ENCODE measurements at regions not wholly inside any gene's neighbourhood (a gene's known extent, or its start where the extent isn't known, plus 50 kb on each side); places are given as distances from the start of the nearest gene placed in this dataset.
"Not testable (repeated sequence)": the region's sequence is repeated elsewhere in the genome, so short reads cannot be mapped to it uniquely, and the experiment has no call there.

DNA sequence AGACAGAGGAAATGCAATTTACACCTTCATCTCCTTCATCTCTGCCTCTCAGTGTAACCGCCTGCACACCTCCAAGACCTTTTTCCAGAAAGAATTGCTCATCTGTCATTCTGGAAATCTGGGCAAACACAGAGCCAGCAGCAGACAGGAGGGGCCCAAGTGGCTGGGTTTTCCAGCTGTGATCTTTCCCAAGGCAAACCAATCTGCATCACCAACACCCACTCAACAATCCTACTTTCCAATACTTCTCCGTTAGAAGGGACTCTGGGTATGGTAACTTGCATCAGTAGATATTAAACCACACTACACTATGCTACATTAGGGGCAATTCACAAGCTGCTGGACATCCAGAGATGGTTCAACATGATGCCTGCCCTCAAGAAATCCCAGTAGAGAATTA is 781.8 kb upstream of the AUTS2 start:
- DNase-seq (no peak), ATAC-seq (ENCODE audit: poor library complexity) (no peak)
- intact Hi-C loops (cut with DNase I): no loop called here

DNA sequence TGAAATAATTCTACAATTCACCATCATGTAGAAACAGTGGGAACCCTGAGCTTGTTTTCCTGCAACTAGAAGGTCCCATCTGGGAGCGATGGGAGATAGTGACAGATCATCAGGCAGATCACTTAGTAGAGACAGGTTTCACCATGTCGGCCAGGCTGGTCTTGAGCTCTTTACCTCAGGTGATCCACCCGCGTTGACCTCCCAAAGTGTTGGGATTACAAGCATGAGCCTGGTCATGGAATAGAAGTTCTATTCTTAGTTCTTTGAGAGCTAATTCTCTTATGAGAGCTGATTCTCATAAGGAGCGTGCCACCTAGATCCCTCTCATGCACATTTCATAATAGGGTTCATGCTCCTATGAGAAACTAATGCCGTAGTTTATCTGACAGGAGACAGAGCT is 778.0 kb upstream of the AUTS2 start:
- ATAC-seq (ENCODE audit: poor library complexity): no peak
- DNase-seq: no peak
- intact Hi-C loops (cut with DNase I): no loop called here

DNA sequence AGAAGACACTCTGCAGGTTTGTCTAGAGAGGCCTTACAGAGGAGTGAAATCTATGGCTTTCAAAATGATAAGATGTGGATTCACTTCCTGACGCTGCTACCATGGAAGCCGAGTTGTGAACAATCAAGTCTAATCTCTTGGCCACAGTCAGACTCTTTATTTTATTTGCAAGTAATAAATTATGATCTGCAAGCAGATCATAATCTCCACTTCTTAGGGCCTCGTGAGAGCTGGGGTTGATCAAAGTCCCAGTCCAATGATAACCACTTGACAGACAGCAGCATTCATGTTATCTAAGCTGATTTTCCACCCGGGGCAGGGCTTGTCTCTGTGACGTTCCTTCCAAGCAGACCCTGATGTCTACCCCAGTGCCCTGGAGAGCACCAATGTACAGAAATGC is 776.4 kb upstream of the AUTS2 start:
- ATAC-seq (ENCODE audit: poor library complexity): no peak
- DNase-seq: no peak
- intact Hi-C loops (cut with DNase I): no loop called here

DNA sequence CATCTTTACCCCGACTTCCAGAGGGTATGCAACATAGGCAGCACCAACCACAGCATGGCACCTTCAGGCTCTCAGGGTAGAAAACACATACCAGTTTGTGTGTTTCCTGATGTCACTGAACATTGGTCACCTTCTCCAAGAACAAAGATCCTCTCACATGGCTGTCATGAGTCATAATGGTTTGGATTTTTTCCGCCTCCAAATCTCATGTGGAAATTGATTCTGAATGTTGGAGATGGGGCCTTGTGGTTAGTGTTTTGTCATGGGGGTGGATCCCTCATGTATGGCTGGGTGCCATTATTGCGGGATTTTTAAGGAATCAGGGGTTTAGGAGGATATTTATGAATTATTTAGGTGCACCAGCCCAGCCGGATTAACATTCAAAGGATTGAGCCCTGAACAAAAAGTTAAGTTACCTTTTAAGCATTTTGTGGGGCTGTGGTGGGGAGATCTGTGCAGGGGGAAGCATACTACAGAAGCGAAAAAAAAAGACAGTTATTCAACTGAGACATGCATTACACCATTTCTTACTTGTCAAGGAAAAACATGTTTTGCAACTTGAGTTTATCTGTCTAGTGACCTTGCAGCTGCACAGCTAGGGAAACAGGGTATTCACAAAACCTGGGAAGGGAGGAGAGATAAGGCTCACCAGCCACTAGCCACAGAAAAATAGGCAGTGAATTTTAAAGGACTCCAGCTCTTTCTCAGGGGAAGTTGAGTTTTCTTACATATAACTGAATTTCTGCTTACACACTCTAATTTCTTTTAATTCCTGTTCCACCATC is 774.1 kb upstream of the AUTS2 start:
- intact Hi-C loops (cut with DNase I): no loop called here
- no peak for DNase-seq
- ATAC-seq (ENCODE audit: poor library complexity): no peak

DNA sequence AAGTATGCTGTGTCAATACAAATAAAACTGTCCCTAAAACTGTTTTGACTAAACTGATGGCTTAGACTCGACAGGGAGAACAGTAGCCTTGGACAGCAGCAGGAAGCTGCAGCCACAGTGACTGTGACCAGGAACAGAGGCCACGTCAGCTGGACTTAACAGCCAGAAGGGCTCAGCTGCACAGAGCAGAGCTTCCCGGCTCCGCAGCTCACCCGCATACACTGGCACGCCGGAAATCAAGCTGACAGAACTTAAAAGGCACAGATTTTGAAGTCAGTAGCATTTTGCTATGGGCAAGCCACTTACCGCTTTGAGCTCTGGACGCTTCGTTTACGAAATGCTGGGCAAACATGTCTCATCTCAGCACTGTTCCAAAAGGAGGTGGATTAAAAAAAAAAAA is 769.7 kb upstream of the AUTS2 start:
- no peak for ATAC-seq (ENCODE audit: poor library complexity)
- intact Hi-C loops (cut with DNase I): no loop called here
- DNase-seq: no peak

DNA sequence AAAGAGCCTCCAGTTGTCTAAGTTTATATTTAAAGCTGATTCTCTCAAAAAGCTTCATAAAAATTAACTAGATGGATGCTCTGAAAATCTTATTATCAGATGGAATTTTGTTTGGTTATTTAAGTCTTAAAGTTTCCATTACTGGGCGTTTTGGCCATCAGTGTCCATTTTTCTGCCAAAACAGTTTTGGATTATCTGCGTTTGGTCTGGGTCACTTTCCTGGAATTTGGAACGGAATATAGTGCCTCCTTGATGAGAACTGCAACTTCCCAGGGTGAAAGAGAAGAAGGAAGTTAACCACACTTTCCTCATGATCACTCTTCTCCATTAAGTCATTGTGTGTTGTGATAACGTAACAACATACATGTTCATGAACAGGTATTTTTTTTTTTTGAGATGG is 764.9 kb upstream of the AUTS2 start:
- no peak for ATAC-seq (ENCODE audit: poor library complexity)
- DNase-seq: no peak
- intact Hi-C loops (cut with DNase I): no loop called here

DNA sequence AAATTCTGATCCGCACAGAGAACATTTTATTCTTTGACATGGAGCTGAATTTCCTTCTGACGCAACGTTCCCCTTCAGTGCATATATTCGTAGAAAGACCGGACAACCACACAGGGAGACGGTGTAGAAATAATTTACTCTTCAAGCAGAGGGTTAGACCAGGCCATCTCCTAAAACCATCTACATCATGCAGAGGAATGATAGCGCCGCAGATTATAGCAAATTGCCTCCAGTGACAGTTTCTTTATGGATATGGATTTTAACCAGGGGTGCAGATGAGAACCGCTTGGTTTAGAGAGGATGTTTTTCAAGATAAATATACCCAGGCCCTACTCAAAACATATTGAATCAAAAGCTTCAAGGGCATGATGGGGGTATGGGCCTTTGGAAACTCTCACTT is 759.3 kb upstream of the AUTS2 start:
- no peak for ATAC-seq (ENCODE audit: poor library complexity)
- no peak for DNase-seq
- intact Hi-C loops (cut with DNase I): no loop called here

DNA sequence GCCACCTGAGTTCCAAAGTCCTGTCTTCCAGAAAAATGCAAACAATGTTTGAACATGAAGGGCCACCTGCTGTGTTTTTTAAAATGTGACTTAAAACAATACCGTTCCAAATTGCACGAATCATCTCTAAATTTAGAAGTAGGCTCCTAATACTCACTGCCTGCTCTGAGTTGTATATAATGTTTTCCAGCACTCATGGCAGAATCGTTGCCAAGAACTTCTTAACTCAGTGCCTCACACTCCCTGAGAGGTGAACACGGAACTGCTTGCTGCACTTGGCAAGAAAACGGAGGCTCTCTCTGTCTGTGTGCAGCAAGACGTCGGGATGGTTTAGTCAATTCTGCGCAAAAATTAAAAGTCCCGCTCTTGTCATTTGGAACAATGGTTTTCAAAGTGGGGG is 757.3 kb upstream of the AUTS2 start:
- no peak for DNase-seq
- peak; percentile 88 for ATAC-seq (ENCODE audit: poor library complexity)
- intact Hi-C loops (cut with DNase I): no loop called here

DNA sequence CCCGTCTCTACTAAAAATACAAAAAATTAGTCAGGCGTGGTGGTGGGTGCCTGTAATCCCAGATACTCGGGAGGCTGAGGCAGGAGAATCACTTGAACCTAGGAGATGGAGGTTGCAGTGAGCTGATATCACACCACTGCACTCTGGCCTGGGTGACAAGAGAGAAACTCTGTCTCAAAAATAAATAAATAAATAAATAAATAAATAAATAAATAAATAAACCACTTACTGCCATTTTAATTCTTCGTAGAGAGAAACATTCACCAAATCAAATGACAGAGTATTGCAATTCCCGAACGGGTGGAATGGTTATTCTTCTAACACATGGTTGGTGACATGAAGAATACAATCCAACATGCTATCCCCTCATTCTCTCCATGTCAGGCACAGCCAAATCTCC is 754.3 kb upstream of the AUTS2 start:
- ATAC-seq (ENCODE audit: poor library complexity); intact Hi-C loops (cut with DNase I); DNase-seq: not testable (repeated sequence)

DNA sequence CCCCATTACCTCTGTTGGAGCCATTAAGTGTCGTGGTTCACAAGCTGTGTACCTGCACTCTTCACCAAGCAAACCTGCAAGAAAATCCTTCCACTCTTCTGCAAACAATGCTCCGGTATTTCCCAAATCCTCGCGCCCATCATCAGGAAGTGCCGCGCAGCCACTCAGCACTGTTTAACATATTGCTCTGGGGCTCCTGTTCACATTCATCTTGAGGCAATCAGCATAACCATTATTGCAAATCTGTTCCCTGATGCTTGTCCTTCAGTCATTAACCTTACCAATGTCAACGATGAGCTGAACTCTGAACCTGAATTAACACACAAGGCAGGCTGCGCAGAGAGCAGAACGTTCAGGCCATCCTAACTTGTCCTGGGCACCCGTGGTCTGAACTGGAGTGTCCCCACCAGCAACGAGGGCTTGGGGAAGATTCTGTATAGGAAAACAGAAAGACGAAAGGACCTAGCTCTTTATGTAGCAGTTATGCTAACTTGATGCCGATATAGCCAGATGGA is 751.4 kb upstream of the AUTS2 start:
- no peak for ATAC-seq (ENCODE audit: poor library complexity)
- no peak for DNase-seq
- intact Hi-C loops (cut with DNase I): no loop called here

DNA sequence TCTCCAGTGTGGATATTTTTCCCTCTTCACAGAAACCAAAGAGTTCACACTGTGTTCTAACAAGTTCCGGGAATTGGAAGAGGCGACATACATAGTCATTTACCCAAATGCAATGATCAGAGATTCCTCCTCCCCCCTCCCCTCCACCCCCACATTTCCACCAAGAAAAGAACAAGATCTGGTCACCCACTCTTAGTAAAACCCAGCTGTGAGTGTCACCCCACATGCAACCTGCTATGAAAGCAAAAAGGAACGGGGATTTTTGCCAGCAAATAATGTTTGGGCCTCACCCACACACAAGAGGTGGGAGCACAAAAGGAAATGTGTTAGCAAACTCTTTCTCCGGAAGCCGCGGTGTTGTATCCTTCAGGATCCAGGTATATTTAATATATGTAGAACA is 745.0 kb upstream of the AUTS2 start:
- intact Hi-C loops (cut with DNase I): no loop called here
- ATAC-seq (ENCODE audit: poor library complexity): no peak
- no peak for DNase-seq

DNA sequence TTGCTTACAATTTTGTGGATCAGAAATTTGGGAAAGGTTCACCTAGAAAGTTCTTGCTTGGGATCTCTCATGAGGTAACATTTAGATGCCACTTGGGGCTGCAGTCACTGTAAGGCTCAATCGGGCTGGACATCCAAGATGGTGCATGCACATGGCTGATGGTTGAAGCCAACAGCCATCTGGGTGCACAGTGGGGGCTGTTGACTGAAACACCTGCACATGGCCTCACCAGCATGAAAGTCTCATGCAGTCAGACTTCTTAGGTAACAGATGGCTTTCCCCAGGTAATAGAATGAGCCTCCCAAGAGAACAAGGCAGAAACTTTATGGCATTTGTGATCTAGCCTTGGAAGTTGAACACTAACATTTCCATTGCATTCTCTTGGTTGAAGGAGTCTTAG is 740.7 kb upstream of the AUTS2 start:
- intact Hi-C loops (cut with DNase I): no loop called here
- ATAC-seq (ENCODE audit: poor library complexity) (no peak), DNase-seq (no peak)

DNA sequence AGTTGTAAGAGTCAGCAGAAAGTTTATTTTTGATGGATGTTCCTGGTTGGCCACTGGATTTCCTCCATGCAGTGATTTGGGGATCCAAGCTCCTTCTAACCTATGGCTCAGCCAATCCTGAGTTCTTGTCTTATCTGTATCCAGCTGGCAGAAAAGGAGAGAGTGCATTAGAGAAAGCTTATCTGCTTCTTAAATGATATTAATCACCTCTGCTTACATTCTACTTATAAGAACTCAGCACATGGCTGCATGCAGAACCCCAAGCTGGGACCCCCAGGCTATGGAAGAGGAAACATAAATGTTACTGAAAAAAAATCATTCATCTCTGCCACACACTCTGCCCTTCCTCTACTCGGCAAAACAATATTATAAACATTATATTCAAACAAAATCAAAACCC is 739.8 kb upstream of the AUTS2 start:
- intact Hi-C loops (cut with DNase I): no loop called here
- DNase-seq: no peak
- ATAC-seq (ENCODE audit: poor library complexity): no peak

DNA sequence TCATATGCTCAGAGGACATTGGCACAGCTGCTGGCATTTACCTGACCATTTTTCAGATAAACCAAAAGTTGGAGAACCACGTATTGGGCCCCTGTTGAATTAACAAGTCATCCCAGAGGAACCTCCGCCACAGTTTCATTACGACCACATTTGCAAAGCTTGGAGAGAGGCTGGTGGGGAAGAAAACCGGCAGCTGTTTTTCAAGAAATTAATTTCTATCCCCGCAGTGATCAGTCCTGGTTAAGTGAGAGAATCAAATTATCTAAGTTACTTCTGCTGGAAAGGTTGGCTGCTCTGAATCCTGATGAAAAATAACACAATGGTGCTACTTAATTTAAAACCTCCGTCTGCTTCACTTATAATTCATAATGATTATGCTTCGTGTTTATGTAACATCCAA is 737.1 kb upstream of the AUTS2 start:
- no peak for ATAC-seq (ENCODE audit: poor library complexity)
- intact Hi-C loops (cut with DNase I): no loop called here
- no peak for DNase-seq

DNA sequence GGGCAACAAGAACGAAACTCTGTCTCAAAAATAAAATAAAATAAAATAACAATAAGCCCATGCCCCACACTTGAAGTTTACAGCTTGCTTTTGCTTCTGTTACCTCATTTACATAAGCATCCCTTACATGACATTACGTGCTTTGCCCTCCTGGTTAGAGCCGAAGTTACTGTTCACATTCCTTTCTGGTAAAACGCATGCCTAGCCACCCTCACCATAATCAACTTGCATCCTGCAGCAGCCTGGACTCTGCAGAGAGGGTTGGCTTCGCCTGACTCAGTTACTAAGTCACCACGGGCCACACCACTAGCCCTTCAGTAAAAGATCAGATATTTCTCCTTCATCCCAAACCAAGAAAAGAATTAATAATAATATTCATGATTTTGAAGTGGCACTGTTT is 736.0 kb upstream of the AUTS2 start:
- intact Hi-C loops (cut with DNase I): no loop called here
- DNase-seq: no peak
- no peak for ATAC-seq (ENCODE audit: poor library complexity)

DNA sequence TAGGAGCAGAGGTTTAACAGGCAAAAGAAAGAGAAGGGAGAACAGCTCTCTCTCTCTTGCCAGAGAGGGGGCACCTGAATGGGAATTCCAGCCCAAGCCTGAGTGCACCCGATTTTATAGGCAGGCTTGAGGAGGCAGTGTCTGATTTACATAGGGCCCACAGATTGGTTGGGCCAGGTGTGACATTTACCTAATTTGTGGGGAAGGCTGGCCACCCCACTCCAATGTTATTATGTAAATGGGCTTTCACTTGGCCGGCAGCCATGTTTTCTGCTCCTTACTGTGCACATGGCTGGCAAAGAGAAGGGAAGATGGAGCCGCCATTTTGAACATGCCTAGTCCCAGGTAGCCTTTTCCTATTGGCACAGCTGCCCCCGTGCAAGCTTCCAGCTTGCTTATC is 735.5 kb upstream of the AUTS2 start:
- ATAC-seq (ENCODE audit: poor library complexity) (no peak), DNase-seq (no peak)
- intact Hi-C loops (cut with DNase I): no loop called here

DNA sequence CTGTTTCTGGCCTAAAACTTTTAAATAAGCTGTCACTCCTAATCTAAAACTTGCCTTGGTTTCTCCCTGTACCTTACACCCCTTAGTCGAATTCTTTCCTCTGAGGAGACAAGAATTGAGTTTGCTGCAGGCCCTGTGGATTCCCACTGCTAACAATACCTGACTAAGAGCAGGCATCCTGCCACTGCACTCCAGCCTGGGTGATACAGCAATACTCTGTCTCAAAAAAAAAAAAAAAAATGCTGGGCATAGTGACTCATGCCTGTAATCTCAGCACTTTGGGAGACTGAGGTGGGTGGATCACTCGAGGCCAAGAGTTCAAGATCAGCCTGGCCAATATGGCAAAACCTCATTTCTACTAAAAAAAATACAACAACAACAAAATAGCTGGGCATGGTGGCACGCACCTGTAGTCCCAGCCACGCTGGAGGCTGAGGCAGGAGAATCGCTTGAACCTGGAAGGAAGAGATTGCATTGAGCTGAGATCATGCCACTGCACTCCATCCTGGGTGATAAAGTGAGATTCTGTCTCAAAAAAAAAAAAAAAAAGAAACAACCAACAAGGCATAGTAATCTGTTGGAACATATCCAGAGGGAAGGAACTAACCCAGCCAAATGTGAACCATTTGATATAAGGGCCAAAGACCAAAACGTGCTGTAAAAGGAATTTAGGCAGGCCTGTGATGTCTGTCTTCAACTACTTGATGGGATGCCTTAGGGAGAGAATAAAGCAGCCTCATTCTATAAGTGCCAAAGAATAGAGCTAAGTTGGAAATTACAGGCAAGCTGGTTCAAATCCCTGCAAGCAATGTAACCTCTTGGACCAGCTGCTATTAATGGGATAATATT is 732.7 kb upstream of the AUTS2 start:
- intact Hi-C loops (cut with DNase I): no loop called here
- DNase-seq (no peak), ATAC-seq (ENCODE audit: poor library complexity) (no peak)

DNA sequence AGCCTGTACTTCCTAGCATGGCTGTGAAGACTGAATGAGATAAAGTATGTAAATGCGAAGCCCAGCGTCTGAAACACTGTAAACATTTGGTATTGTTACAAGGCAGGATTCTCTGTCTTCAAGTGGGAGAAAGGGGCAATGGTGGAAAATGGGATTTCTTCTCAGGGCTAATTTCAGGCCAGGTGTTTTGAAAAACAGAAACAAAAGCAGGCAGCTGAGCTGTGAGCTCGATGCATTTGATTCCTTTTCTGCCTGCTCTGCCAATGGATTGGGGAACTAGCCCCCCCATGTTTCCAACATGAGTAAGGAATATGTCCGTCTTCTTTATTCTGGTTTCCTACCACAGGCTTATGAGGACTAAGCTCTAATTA is 732.1 kb upstream of the AUTS2 start:
- no peak for ATAC-seq (ENCODE audit: poor library complexity)
- no peak for DNase-seq
- intact Hi-C loops (cut with DNase I): no loop called here

DNA sequence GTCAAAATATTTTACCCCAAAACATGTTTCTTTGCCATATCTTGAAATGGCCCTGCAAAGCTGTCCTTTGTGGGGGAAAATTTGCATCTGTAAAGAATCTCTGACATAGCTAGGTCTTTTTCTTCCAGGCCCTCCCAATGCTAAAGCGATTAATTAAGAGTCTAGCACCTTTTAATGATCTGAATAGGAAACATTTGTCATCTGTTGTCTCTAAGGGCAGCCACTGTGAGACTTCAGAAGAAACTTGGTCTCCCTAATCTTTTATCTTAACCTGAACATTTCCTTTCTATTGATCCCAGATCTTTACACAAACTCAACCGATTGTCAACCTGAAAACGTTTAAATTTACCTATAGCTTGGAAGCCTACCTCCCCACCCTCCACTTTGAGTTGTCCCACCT is 731.6 kb upstream of the AUTS2 start:
- DNase-seq; intact Hi-C loops (cut with DNase I); ATAC-seq (ENCODE audit: poor library complexity): not testable (repeated sequence)

DNA sequence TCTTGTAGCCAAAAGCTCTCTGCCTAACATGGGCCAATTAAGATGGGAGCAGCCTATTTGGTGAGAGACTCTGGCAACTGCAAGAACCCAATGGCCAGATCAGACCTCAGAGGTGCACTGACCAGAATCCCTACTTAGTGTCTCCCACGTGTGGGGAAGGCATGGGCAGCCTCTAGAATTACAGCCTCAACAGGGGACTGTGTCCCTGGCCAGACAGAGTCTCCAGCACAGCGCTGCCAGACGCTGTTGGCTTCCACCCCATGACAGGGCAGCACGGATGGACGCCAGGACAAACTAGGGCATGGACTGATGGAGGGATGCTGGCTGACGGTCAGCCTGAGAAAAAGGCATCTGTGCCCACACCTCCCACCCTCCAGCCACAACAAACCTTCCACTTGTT is 729.3 kb upstream of the AUTS2 start:
- intact Hi-C loops (cut with DNase I): no loop called here
- no peak for ATAC-seq (ENCODE audit: poor library complexity)

More for the DNA sequence above, 729.3 kb upstream of the AUTS2 start:
- no peak for DNase-seq

All from Right ventricle myocardium superior (tissue), 1 donor.